Choroid plexus epithelial cell (primary cell): ENCODE measurements at regions not wholly inside any gene's neighbourhood (a gene's known extent, or its start where the extent isn't known, plus 50 kb on each side); places are given as distances from the start of the nearest gene placed in this dataset.

Source experiments
- DNase-seq: peaks from one replicate; pipeline ENCODE4 v3.0.0-alpha.2; 2010; ENCODE audit warnings: low read depth
- H3K4me3 ChIP-seq: 2 replicates; pipeline ENCODE4 v1.5.1; 2011; ENCODE audit warnings: low read depth, mild to moderate bottlenecking, control low read depth, low read length, moderate library complexity
- CTCF ChIP-seq: conservative IDR thresholded peaks from 2 replicates; pipeline ENCODE4 v1.5.1; 2011; ENCODE audit warnings: low read depth, mild to moderate bottlenecking, control low read depth, inconsistent platforms, low read length, moderate library complexity

- DNase-seq: no peak
- no peak for TF ChIP-seq CTCF
- no peak overlapping the region for H3K4me3 ChIP-seq
Measured at GRCh38 chr1:36651176-36651910, 168.6 kb upstream of the CSF3R start.

- peak; percentile 73 for DNase-seq
- peak; percentile 92 for TF ChIP-seq CTCF
- no peak overlapping the region for H3K4me3 ChIP-seq
Measured at GRCh38 chr1:36650200-36651065, 167.7 kb upstream of the CSF3R start.

- no peak for TF ChIP-seq CTCF
- DNase-seq: no peak
- H3K4me3 ChIP-seq: no peak overlapping the region
Measured at GRCh38 chr1:36645867-36646266, 163.2 kb upstream of the CSF3R start.

- no peak for TF ChIP-seq CTCF
- DNase-seq: no peak
- no peak overlapping the region for H3K4me3 ChIP-seq
Measured at GRCh38 chr1:36644556-36644955, 161.8 kb upstream of the CSF3R start.

GRCh38 chr1:36643371-36644270 is 160.9 kb upstream of the CSF3R start:
- DNase-seq: no peak
- TF ChIP-seq CTCF: no peak
- no peak overlapping the region for H3K4me3 ChIP-seq

- no peak for TF ChIP-seq CTCF
- DNase-seq: no peak
- H3K4me3 ChIP-seq: no peak overlapping the region
Measured at GRCh38 chr1:36642802-36643201, 160.1 kb upstream of the CSF3R start.
